Parathyroid adenoma (tissue), 2 donors: ENCODE measurements at regions not wholly inside any gene's neighbourhood (a gene's known extent, or its start where the extent isn't known, plus 50 kb on each side); places are given as distances from the start of the nearest gene placed in this dataset.

Source experiments
- H2AFZ ChIP-seq: fragments of 300-600 bp; sonication (generic); one replicate; pipeline ENCODE4 v1.7.0; 2017; ENCODE audit warnings: antibody characterized with exemption, mild to moderate bottlenecking
- H3K27ac ChIP-seq: fragments of 300-600 bp; sonication (generic); one replicate; pipeline ENCODE4 v1.7.0; 2017
- H3K27me3 ChIP-seq: fragments of 300-600 bp; sonication (generic); one replicate; pipeline ENCODE4 v1.7.0; 2017; ENCODE audit warnings: low read length; ENCODE audit not compliant: control insufficient read depth, insufficient read depth
- H3K36me3 ChIP-seq: fragments of 300-600 bp; sonication (generic); one replicate; pipeline ENCODE4 v1.7.0; 2017; ENCODE audit warnings: low read length; ENCODE audit not compliant: control insufficient read depth, insufficient read depth
- H3K4me1 ChIP-seq: fragments of 300-600 bp; sonication (generic); one replicate; pipeline ENCODE4 v1.7.0; 2017; ENCODE audit warnings: control low read depth
- H3K4me2 ChIP-seq: fragments of 300-600 bp; sonication (generic); one replicate; pipeline ENCODE4 v1.7.0; 2017; ENCODE audit warnings: low read length
- H3K4me3 ChIP-seq: fragments of 300-600 bp; sonication (generic); one replicate; pipeline ENCODE4 v1.7.0; 2017; ENCODE audit warnings: low read depth, low read length
- H3K79me2 ChIP-seq: fragments of 300-600 bp; sonication (generic); one replicate; pipeline ENCODE4 v1.7.0; 2017; ENCODE audit warnings: control low read depth
- H3K9ac ChIP-seq: fragments of 300-600 bp; sonication (generic); one replicate; pipeline ENCODE4 v1.7.0; 2017; ENCODE audit warnings: mild to moderate bottlenecking
- H3K9me3 ChIP-seq: fragments of 300-600 bp; sonication (generic); one replicate; pipeline ENCODE4 v1.7.0; 2017; ENCODE audit warnings: low read length; ENCODE audit not compliant: control insufficient read depth
- CTCF ChIP-seq: fragments of 300-600 bp; sonication (generic); IDR thresholded peaks from one replicate; pipeline ENCODE4 v1.7.0; 2017; ENCODE audit warnings: antibody characterized with exemption, mild to moderate bottlenecking
- donor health status: primary hyperparathyroidism.

- no peak overlapping the region for H3K27ac ChIP-seq
- H3K9ac ChIP-seq = no peak overlapping the region
Observed at GRCh38 chr7:121798896-121799295, 74.1 kb upstream of the PTPRZ1 start.

GRCh38 chr7:121798453-121798840, 74.5 kb upstream of the PTPRZ1 start:
- no peak overlapping the region for H3K4me2 ChIP-seq
- H3K27ac ChIP-seq = no peak overlapping the region
- H3K9me3 ChIP-seq = no peaks in the 10 kb centered on the region
- no peaks in the 10 kb centered on the region for H3K27me3 ChIP-seq
- H3K4me3 ChIP-seq = no peak overlapping the region
- H3K9ac ChIP-seq = no peak overlapping the region
- no peak for TF ChIP-seq CTCF
- no peaks in the 10 kb centered on the region for H3K4me1 ChIP-seq
- no peak overlapping the region for H2AFZ ChIP-seq
- H3K79me2 ChIP-seq = no peaks in the 10 kb centered on the region
- no peaks in the 10 kb centered on the region for H3K36me3 ChIP-seq

More at GRCh38 chr7:121798896-121799295, 74.1 kb upstream of the PTPRZ1 start:
- Histone ChIP-seq H3K36me3 (no peaks in the 10 kb centered on the region), H3K4me2 (no peak overlapping the region), H3K4me1 (no peaks in the 10 kb centered on the region), H2AFZ (no peak overlapping the region), H3K27me3 (no peaks in the 10 kb centered on the region), H3K4me3 (no peak overlapping the region), H3K9me3 (no peaks in the 10 kb centered on the region), H3K79me2 (no peaks in the 10 kb centered on the region)
- TF ChIP-seq CTCF = no peak

GRCh38 chr7:121797657-121798452, 75.1 kb upstream of the PTPRZ1 start:
- Histone ChIP-seq H3K4me3 (no peak overlapping the region), H3K79me2 (no peaks in the 10 kb centered on the region), H2AFZ (no peak overlapping the region), H3K27ac (no peak overlapping the region), H3K9me3 (no peaks in the 10 kb centered on the region), H3K27me3 (no peaks in the 10 kb centered on the region), H3K9ac (no peak overlapping the region), H3K4me1 (no peaks in the 10 kb centered on the region), H3K36me3 (no peaks in the 10 kb centered on the region), H3K4me2 (no peak overlapping the region)
- TF ChIP-seq CTCF = no peak

DNA sequence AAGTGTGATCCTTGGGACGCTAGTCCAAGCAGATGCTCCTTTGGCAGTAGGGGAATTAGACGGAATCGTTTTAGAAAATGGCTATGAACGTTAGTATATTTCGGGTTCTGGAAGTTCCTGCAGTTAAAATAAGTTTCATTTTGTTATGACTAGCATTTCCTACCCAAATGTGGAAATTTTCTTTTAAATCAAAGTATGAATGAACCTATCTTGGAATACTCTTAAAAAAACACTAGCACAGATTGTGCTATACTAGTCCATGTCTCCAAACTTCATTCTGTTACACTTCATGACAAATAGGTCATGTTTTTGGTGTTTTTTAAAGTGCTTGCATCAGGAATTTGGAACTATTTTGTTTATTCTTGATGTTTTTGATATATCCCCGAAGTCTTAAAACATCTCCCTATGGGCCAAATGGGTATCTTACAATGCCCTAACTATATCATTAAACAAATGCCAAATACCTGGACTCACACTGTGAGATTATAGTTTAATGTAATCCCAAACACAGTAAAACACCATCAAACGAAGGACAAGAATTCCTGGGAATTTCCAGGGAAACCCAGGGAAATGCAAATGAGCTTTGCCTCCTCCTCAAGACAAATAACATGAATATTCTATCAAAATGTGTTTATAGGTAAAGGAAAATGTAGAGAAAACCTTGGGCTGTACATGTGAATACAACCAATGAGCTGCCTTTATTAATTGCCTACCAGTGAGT, 75.9 kb upstream of the PTPRZ1 start:
- H3K9ac ChIP-seq = no peak overlapping the region
- no peak overlapping the region for H3K4me2 ChIP-seq
- no peaks in the 10 kb centered on the region for H3K36me3 ChIP-seq
- no peak overlapping the region for H2AFZ ChIP-seq
- H3K79me2 ChIP-seq = no peaks in the 10 kb centered on the region
- no peaks in the 10 kb centered on the region for H3K4me1 ChIP-seq
- H3K27me3 ChIP-seq = no peaks in the 10 kb centered on the region
- no peaks in the 10 kb centered on the region for H3K9me3 ChIP-seq
- TF ChIP-seq CTCF = no peak
- no peak overlapping the region for H3K27ac ChIP-seq
- H3K4me3 ChIP-seq = no peak overlapping the region
